NB4 (cell line): ENCODE measurements at regions not wholly inside any gene's neighbourhood (a gene's known extent, or its start where the extent isn't known, plus 50 kb on each side); places are given as distances from the start of the nearest gene placed in this dataset.
"Not testable (repeated sequence)": the region's sequence is repeated elsewhere in the genome, so short reads cannot be mapped to it uniquely, and the experiment has no call there.

ENCODE experiments used
- CTCF ChIP-seq: IDR thresholded peaks from one replicate; pipeline ENCODE4 v1.5.1; 2012; ENCODE audit warnings: low read depth, low read length
- MAX ChIP-seq: IDR thresholded peaks from 2 replicates; pipeline ENCODE4 v1.6.1; 2011; ENCODE audit warnings: low read depth, low read length
- POLR2A ChIP-seq: IDR thresholded peaks from 2 replicates; pipeline ENCODE4 v1.6.1; 2011; ENCODE audit warnings: mild to moderate bottlenecking; ENCODE audit not compliant: insufficient read length; ENCODE audit errors: extremely low read depth

DNA sequence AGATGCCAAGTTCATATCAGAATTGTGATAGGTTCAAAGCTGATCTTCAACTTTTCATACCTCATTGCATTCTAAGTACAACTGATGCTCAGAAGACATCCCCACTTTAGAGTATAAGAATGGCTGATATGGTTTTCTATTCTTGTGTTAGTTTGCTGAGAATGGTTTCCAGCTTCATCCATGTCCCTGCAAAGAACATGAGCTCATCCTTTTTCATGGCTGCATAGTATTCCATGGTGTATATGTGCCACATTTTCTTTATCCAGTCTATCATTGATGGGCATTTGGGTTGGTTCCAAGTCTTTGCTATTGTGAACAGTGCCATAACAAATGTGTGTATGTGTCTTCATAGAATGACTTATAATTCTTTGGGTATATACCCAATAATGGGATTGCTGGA lies 184.5 kb upstream of the RBM19 start:
- TF ChIP-seq POLR2A, CTCF, MAX: not testable (repeated sequence)
